ENCODE measurements at regions not wholly inside any gene's neighbourhood (a gene's known extent, or its start where the extent isn't known, plus 50 kb on each side); places are given as distances from the start of the nearest gene placed in this dataset.

- no peak for ATAC-seq
Observed at GRCh38 chr16:85162478-85163277, 50.4 kb upstream of the CIBAR2 start.

GRCh38 chr16:85163278-85164112 is 51.2 kb upstream of the CIBAR2 start:
- no peak for ATAC-seq

DNA sequence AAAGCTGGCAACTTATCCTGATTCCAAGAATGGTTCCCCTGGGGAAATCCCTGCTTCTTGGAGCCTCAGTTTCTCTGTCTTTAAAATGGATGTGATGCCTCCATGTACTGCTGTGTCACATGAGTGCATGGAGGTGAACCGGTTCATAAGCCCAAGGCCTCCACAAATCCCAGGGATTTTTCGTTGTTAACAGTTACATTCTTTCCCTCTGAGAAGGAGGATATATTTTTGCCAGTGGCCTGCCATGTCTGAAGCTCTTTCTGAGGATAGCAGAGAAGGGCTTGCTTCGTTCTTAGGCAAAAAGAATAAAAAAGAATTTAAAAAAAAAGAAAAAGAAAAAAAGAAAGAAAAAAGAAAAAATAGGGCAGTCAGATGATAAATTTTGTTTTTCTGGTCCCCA is 52.2 kb upstream of the CIBAR2 start:
- no peak for ATAC-seq

DNA sequence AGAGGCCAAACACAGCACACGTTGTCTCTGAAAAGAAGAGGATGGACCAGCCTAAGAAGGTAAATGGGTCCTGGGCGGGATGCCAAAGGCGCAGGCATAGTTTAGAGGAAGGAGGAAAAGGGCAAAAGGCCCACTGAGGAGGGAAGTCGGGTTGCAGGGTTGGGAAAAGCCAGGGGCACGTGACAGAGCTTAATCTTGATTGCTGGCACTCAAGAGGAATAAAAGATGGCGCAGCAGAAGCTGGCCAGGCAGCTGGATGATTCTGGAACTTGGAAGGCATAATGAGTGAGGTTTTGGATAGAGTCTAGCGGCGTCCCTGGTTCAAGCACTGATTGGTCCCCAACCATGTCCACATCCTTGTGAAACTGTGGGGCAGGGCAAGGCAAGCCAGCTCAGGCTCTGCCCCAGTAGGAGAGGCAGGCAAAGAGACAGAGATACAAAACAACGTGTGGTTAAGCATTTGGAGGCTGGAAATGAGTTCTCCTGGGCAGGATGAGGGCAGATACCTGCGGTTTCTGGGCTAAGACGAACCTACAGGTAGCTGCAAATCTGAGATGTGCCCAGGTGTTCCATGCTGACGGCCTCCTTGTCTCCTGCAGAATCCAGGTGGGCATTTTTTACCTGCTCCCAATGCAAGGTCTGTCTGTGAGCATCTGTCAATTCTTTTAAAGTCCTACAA is 52.7 kb upstream of the CIBAR2 start:
- no peak for ATAC-seq

GRCh38 chr16:85165781-85166180 is 53.5 kb upstream of the CIBAR2 start:
- ATAC-seq, result no peak

DNA sequence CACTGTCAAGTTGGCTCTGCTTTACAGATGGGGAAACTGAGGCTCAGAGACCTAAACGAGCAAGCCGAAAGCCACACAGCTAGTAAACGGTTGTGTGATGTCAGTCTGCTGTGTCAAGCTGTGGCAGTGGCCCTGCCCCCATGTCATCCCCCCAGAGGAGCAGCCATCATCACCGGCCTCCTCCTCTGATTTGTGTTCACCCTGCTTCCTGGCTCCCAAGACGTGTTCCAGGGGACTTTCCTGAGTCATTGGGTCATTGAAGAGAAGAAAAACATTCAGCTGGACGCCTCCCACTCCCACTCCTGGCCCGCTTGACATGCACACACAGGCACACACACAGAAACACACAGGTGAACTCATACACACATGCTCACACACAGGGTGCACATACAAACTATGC is 54.0 kb upstream of the CIBAR2 start:
- no peak for ATAC-seq

GRCh38 chr16:85166699-85167588 is 54.7 kb upstream of the CIBAR2 start:
- ATAC-seq, result no peak

- no peak for ATAC-seq
Observed at GRCh38 chr16:85167589-85168537, 55.6 kb upstream of the CIBAR2 start.

DNA sequence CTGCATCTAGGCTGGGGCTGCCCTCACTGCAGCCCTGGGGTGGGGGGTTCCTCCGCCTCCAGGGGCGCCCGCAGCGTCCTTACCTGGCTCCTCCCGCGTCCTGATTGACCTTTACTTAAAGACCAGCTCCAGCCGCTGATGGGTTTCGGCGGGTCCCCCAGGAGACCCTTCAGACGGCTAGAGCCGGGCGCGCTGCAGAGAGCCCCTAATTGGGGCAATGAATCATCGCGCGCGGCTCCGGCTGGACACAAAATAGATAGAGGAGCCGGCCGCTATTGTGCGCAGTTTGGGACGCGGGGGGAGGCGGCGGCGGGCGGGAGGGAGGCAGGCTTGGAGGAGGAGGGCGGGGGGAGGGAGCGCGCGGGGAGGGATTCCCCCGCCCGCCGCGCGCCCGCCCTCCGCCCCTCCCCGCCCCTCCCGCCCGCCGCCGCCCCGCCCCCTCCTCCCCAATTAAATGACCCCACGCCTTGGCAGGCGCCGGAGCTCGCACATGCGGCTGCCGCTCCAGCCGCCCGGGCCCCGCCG is 56.5 kb upstream of the CIBAR2 start:
- ATAC-seq, result no peak

GRCh38 chr16:85169333-85170065 is 57.2 kb upstream of the CIBAR2 start:
- no peak for ATAC-seq

GRCh38 chr16:85170066-85170491 is 57.8 kb upstream of the CIBAR2 start:
- ATAC-seq, result no peak

GRCh38 chr16:85170590-85171003 is 58.3 kb upstream of the CIBAR2 start:
- ATAC-seq, result no peak

DNA sequence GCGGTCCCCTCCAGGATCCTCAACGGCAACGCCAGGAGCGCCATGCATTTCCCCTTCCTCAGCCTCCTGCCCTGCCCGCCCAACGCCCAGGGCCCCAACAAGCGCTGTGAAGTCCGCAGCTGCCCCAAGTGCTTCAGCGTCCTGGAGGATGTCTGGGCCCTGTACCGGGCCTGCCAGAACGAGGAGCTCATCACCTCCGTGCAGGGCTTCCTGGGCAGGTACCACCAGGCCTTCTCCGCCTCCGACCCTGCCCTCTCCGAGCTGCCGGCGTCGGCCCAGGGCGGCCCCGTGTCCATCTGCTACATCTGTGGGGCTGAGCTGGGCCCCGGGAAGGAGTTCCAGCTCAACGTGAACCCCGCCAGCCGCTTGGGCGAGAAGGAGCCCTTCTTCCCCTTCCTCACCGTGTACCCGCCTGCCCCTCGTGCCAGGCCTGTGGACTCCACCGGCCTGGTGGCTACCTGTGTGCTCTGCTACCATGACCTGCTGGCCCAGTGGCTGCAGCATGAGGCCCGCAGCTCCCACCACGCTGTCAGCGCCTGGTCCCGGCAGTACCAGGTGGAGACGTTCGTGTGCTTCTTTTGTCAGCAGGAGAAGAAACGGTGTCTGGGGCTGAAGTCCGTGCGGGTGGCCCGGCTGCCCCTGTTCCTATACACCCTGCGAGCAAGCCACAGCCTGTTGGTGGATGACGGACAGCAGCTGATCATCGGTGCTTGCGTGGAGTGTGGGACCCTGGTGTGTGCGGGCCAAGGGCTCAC is 58.9 kb upstream of the CIBAR2 start:
- ATAC-seq, result no peak

DNA sequence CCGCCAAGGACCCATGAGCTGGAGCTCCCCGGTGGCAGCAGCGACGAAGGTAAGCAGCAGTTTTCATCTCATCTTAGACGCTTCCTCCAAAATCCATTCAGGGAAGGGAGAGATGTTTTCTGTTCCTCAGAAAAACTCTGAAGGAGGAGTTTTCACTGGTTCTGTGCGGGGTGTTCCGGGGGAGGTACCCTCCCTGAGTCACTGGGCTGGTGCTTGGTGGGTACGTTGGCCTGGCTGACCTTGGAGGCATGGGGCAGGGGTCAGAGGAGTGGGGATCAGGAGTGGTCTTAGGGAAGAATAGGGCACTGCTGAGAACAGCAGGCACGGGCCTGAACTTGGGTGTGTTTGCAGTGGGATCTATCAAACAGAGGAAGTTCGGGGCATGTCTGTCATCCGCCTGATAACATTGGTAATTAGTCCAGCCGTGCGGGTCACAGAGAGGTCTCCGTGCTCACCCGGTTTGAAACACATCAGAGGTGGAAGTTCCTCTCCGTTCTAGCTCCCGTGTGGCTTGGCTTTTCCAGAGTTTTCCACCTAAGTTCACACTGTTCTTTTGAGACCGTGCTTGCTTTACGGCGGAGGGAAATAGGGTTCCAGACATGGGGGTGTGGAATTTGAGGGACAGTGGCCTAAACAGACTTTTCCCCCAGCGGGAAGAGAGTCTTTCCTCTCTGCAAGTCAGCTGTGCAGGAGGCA is 59.6 kb upstream of the CIBAR2 start:
- ATAC-seq, result no peak

DNA sequence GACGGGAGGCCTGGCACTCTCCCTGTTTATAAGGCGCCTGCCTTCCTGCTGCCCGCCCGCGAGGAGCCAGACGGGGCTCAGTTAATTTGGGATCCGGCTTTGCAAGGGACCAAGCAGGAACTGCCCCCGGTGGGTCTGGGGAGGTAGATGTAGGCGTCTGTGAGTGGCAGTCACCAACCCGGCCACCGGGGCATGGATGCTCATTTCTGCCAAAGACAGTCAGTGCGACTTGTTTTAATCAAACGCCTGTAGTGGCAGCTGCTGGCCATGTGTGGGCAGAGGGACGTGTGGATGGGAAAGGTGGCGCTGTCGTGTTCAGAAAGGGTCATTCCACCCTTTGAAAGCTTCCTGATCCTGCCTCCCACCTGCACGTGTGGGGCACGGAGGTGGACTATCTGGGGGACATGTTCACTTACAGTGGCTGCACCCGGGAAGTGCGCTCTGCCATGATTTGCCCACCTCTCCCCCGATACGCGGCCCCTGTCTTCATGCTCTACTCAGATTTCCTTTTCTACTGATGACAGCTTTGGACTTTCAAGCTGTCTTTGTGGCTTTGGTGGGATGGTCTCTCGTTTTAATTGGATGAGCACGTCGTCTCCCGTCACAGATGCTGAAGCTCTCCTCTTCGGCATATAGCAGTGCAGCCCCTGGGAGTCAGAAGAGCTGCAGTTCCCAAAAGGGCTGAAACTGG is 60.3 kb upstream of the CIBAR2 start:
- no peak for ATAC-seq

DNA sequence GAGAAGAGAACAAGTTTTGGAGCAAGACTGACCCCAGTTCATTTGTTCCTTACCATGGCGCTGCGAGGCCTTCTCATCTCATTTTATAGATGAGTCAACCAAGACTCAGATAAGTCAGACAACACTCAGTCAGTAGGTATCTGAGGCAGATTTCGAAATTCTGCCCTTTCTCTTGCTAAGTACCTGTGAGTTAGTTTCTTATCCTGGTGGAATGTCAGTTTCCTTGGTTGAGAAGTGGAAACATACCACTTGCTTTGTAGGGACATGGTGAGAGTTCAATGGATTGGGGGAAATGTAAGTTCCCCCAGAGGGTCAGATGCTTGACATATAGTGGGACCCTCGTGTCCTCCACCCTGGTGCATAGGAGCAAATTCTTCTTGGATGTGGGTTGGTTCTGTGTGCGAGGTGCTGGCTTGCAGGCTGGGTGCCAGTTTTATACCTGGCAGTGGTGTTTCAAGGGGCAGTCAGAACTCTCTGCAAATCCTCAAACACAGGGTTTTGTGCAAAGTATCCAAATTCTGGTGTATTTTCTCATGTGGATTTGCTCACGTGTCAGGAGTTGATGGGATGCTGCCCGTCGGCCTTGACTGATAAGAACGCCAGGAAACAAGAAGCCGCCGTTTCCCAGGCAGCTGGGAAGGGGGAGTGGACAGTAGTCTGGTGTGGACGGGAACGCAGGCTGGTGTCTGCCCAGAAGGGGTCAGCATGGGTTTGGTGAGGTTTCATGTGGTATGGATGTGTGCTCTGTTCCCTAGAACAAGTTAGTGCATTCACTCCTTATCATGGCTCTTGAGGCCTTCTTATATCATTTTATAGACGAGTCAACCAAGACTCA is 61.1 kb upstream of the CIBAR2 start:
- no peak for ATAC-seq

All from activated CD4-positive, CD25-positive, alpha-beta regulatory T cell treated with anti-CD3 and anti-CD28 coated beads, Interleukin-2, amount 50 U/mL, for 24 hours (primary cell).